GM10266 (cell line): ENCODE measurements at regions not wholly inside any gene's neighbourhood (a gene's known extent, or its start where the extent isn't known, plus 50 kb on each side); places are given as distances from the start of the nearest gene placed in this dataset.

Experiments used
- DNase-seq: peaks from one replicate; pipeline ENCODE4 v3.0.0; 2012; ENCODE audit errors: extremely low spot score
- TF ChIP-seq, protein P1 (sequence below): IDR thresholded peaks from 2 replicates; pipeline ENCODE4 v1.5.1; 2012; ENCODE audit warnings: mild to moderate bottlenecking, low read depth; ENCODE audit not compliant: control insufficient read depth, insufficient read depth; ENCODE audit errors: missing control alignments

GRCh38 chr14:89041257-89041582 lies 216.8 kb downstream of the TTC8 start:
- DNase-seq: no peak
- TF ChIP-seq, protein P1, sequence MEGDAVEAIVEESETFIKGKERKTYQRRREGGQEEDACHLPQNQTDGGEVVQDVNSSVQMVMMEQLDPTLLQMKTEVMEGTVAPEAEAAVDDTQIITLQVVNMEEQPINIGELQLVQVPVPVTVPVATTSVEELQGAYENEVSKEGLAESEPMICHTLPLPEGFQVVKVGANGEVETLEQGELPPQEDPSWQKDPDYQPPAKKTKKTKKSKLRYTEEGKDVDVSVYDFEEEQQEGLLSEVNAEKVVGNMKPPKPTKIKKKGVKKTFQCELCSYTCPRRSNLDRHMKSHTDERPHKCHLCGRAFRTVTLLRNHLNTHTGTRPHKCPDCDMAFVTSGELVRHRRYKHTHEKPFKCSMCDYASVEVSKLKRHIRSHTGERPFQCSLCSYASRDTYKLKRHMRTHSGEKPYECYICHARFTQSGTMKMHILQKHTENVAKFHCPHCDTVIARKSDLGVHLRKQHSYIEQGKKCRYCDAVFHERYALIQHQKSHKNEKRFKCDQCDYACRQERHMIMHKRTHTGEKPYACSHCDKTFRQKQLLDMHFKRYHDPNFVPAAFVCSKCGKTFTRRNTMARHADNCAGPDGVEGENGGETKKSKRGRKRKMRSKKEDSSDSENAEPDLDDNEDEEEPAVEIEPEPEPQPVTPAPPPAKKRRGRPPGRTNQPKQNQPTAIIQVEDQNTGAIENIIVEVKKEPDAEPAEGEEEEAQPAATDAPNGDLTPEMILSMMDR: no peak

- TF ChIP-seq, protein P1: no peak
- DNase-seq: no peak
Observed at GRCh38 chr14:89042021-89042420, 217.6 kb downstream of the TTC8 start.

DNA sequence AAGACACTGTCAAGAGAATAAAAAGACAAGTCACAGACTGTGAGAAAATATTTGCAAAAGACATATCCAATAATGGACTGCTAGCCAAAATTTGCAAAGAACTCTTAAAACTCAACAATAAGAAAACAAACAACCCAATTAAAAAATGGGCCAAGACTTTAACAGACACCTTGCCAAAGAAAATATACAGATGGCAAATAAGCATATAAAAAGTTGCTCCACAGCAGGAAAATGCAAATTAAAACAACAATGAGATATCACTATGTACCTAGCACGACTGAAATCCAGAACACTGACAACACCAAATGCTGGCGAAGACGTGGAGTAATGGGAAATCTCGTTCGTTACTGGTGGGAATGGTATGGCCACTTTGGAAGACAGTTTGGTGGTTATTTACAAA lies 228.9 kb downstream of the TTC8 start:
- TF ChIP-seq, protein P1: no peak
- DNase-seq: no peak

- TF ChIP-seq, protein P1: no peak
- no peak for DNase-seq
Observed at GRCh38 chr14:89056394-89056793, 231.9 kb downstream of the TTC8 start.

- TF ChIP-seq, protein P1: no peak
- DNase-seq: no peak
Observed at GRCh38 chr14:89058697-89059096, 234.2 kb downstream of the TTC8 start.

DNA sequence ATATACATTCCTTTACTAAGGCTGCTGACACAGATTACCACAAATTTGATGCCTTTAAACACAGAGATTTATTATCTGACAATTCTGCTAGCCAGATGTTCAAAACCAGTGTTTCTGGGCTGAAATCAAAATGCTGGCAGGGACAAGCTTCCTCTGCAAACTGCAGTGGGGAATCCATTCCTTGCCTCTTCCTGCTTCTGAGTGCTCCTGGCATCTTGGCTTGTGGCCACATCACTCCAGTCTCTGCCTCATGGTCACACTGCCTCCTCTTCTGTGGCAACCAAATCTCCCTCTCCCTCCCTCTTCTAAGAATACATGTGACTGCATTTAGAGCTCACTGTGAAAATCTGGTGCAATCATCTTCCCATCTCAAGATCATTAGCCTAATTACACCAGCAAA lies 235.7 kb downstream of the TTC8 start:
- TF ChIP-seq, protein P1: no peak
- no peak for DNase-seq

- TF ChIP-seq, protein P1: no peak
- DNase-seq: no peak
Observed at GRCh38 chr14:89061696-89062095, 237.2 kb downstream of the TTC8 start.

GRCh38 chr14:89065879-89066278 lies 241.4 kb downstream of the TTC8 start:
- no peak for DNase-seq
- TF ChIP-seq, protein P1: no peak
